Activated naive CD4-positive, alpha-beta T cell (primary cell): ENCODE measurements at regions not wholly inside any gene's neighbourhood (a gene's known extent, or its start where the extent isn't known, plus 50 kb on each side); places are given as distances from the start of the nearest gene placed in this dataset.
"Not testable (repeated sequence)": the region's sequence is repeated elsewhere in the genome, so short reads cannot be mapped to it uniquely, and the experiment has no call there.

Experiments used
- DNase-seq, 4 experiments: peaks; one replicate each; lab custom pipeline; 2025; lab: John Stamatoyannopoulos, UW

- no peak for DNase-seq
Measured at GRCh38 chr4:66034671-66035070, 364.4 kb upstream of the EPHA5 start.

- DNase-seq, result no peak
Measured at GRCh38 chr4:66034262-66034661, 364.0 kb upstream of the EPHA5 start.

GRCh38 chr4:66032571-66032970, 362.3 kb upstream of the EPHA5 start:
- DNase-seq, result no peak

GRCh38 chr4:66028668-66029067, 358.4 kb upstream of the EPHA5 start:
- DNase-seq, result no peak

GRCh38 chr4:66023061-66023460, 352.8 kb upstream of the EPHA5 start:
- no peak for DNase-seq

GRCh38 chr4:66017671-66018070, 347.4 kb upstream of the EPHA5 start:
- DNase-seq, result no peak

- DNase-seq, result no peak
Measured at GRCh38 chr4:66016240-66016639, 346.0 kb upstream of the EPHA5 start.

- DNase-seq, result no peak
Measured at GRCh38 chr4:66014146-66014765, 344.0 kb upstream of the EPHA5 start.

GRCh38 chr4:66000510-66001117, 330.3 kb upstream of the EPHA5 start:
- DNase-seq, result no peak

GRCh38 chr4:65999518-65999871, 329.2 kb upstream of the EPHA5 start:
- no peak for DNase-seq

- DNase-seq, result not testable (repeated sequence)
Measured at GRCh38 chr4:65998807-65999517, 328.7 kb upstream of the EPHA5 start.

GRCh38 chr4:65983061-65983460, 312.8 kb upstream of the EPHA5 start:
- DNase-seq, result no peak

GRCh38 chr4:65976287-65976686, 306.0 kb upstream of the EPHA5 start:
- no peak for DNase-seq

GRCh38 chr4:65973186-65973585, 302.9 kb upstream of the EPHA5 start:
- no peak for DNase-seq

- DNase-seq, result no peak
Measured at GRCh38 chr4:65971686-65972085, 301.4 kb upstream of the EPHA5 start.

- no peak for DNase-seq
Measured at GRCh38 chr4:65968831-65969558, 298.7 kb upstream of the EPHA5 start.

GRCh38 chr4:65960751-65961150, 290.5 kb upstream of the EPHA5 start:
- DNase-seq, result no peak

- no peak for DNase-seq
Measured at GRCh38 chr4:65954416-65954815, 284.1 kb upstream of the EPHA5 start.

GRCh38 chr4:65951177-65951576, 280.9 kb upstream of the EPHA5 start:
- no peak for DNase-seq

- no peak for DNase-seq
Measured at GRCh38 chr4:65943076-65943475, 272.8 kb upstream of the EPHA5 start.

- no peak for DNase-seq
Measured at GRCh38 chr4:65924843-65925242, 254.6 kb upstream of the EPHA5 start.

- no peak for DNase-seq
Measured at GRCh38 chr4:65923616-65924015, 253.3 kb upstream of the EPHA5 start.

GRCh38 chr4:65921180-65921579, 250.9 kb upstream of the EPHA5 start:
- no peak for DNase-seq
